MM.1S (cell line): ENCODE measurements at regions not wholly inside any gene's neighbourhood (a gene's known extent, or its start where the extent isn't known, plus 50 kb on each side); places are given as distances from the start of the nearest gene placed in this dataset.

ENCODE experiments used
- DNase-seq: peaks from one replicate; pipeline ENCODE4 v3.0.0-alpha.2; 2015
- H2AFZ ChIP-seq: fragments of 300-600 bp; sonication (generic); 2 replicates; pipeline ENCODE4 v1.6.0; 2016; ENCODE audit warnings: antibody characterized with exemption, low read length
- H3F3A ChIP-seq: fragments of 300-600 bp; sonication (generic); 2 replicates; pipeline ENCODE4 v1.6.1; 2016; ENCODE audit warnings: mild to moderate bottlenecking, antibody characterized with exemption, low read length, moderate library complexity, mixed read lengths; ENCODE audit not compliant: insufficient read depth
- H3K27ac ChIP-seq: fragments of 300-600 bp; sonication (generic); 2 replicates; pipeline ENCODE4 v1.5.1; 2016; ENCODE audit warnings: mild to moderate bottlenecking, low read length
- H3K27me3 ChIP-seq: fragments of 300-600 bp; sonication (generic); replicated peaks from 2 replicates; pipeline ENCODE4 v1.6.0; 2016; ENCODE audit warnings: low read length; ENCODE audit not compliant: insufficient read depth
- H3K36me3 ChIP-seq: fragments of 300-600 bp; sonication (generic); replicated peaks from 2 replicates; pipeline ENCODE4 v1.6.1; 2016; ENCODE audit warnings: mild to moderate bottlenecking, low read length, mixed read lengths; ENCODE audit not compliant: insufficient read depth
- H3K4me1 ChIP-seq: fragments of 300-600 bp; sonication (generic); 2 replicates; pipeline ENCODE4 v1.6.1; 2016; ENCODE audit warnings: low read length, mixed read lengths
- H3K4me2 ChIP-seq: fragments of 300-600 bp; sonication (generic); 2 replicates; pipeline ENCODE4 v1.6.0; 2016; ENCODE audit warnings: low read depth, low read length
- H3K4me3 ChIP-seq: fragments of 300-600 bp; sonication (generic); 2 replicates; pipeline ENCODE4 v1.5.1; 2016; ENCODE audit warnings: low read length, mixed read lengths
- H3K79me2 ChIP-seq: fragments of 300-600 bp; sonication (generic); 2 replicates; pipeline ENCODE4 v1.6.1; 2016; ENCODE audit warnings: mixed run types, low read length, mixed read lengths
- H3K9ac ChIP-seq: fragments of 300-600 bp; sonication (generic); 2 replicates; pipeline ENCODE4 v1.6.1; 2016; ENCODE audit warnings: low read length, mixed read lengths
- H3K9me2 ChIP-seq: fragments of 300-600 bp; sonication (generic); replicated peaks from 2 replicates; pipeline ENCODE4 v1.6.1; 2016; ENCODE audit warnings: mild to moderate bottlenecking, low read length, mixed read lengths; ENCODE audit not compliant: insufficient read depth
- H3K9me3 ChIP-seq: fragments of 300-600 bp; sonication (generic); replicated peaks from 2 replicates; pipeline ENCODE4 v1.6.1; 2016; ENCODE audit warnings: mild to moderate bottlenecking, low read length, mixed read lengths; ENCODE audit not compliant: insufficient read depth
- H4K20me1 ChIP-seq: fragments of 300-600 bp; sonication (generic); 2 replicates; pipeline ENCODE4 v1.6.1; 2016; ENCODE audit warnings: mild to moderate bottlenecking, low read length, moderate library complexity, mixed read lengths; ENCODE audit not compliant: insufficient read depth
- CTCF ChIP-seq: fragments of 300-600 bp; sonication (generic); IDR thresholded peaks from 2 replicates; pipeline ENCODE4 v1.5.1; 2016; ENCODE audit warnings: antibody characterized with exemption, low read length, mixed read lengths
- EZH2 ChIP-seq: fragments of 300-600 bp; sonication (generic); optimal IDR thresholded peaks from 2 replicates; pipeline ENCODE3; 2017; ENCODE audit warnings: low read depth, mild to moderate bottlenecking, antibody characterized with exemption, low read length, mixed read lengths
- EZH2phosphoT487 ChIP-seq: fragments of 300-600 bp; sonication (generic); IDR thresholded peaks from 2 replicates; pipeline ENCODE4 v1.6.1; 2018; ENCODE audit warnings: antibody characterized with exemption, low read length

GRCh38 chr12:64938179-64938578 is 113.7 kb downstream of the TBC1D30 start:
- no peaks in the 10 kb centered on the region for H4K20me1 ChIP-seq
- H3K4me1 ChIP-seq, result no peaks in the 10 kb centered on the region
- H3K9me2 ChIP-seq, result no peaks in the 10 kb centered on the region
- H3F3A ChIP-seq, result no peaks in the 10 kb centered on the region
- no peak overlapping the region for H3K4me2 ChIP-seq
- H2AFZ ChIP-seq, result no peak overlapping the region
- no peak overlapping the region for H3K27ac ChIP-seq
- no peaks in the 10 kb centered on the region for H3K27me3 ChIP-seq
- no peak for DNase-seq
- H3K9ac ChIP-seq, result no peak overlapping the region
- no peak overlapping the region for H3K4me3 ChIP-seq
- no peaks in the 10 kb centered on the region for H3K9me3 ChIP-seq
- H3K79me2 ChIP-seq, result no peaks in the 10 kb centered on the region
- H3K36me3 ChIP-seq, result no peaks in the 10 kb centered on the region
- TF ChIP-seq CTCF (no peak), EZH2 (no peak), EZH2phosphoT487 (no peak)

- Histone ChIP-seq H3K9ac (no peak overlapping the region), H3K4me3 (no peak overlapping the region), H3K4me2 (no peak overlapping the region), H3K27ac (no peak overlapping the region), H4K20me1 (no peaks in the 10 kb centered on the region), H3F3A (no peaks in the 10 kb centered on the region), H3K4me1 (no peaks in the 10 kb centered on the region), H3K79me2 (no peaks in the 10 kb centered on the region), H2AFZ (no peak overlapping the region), H3K9me3 (no peaks in the 10 kb centered on the region), H3K9me2 (no peaks in the 10 kb centered on the region), H3K36me3 (no peaks in the 10 kb centered on the region), H3K27me3 (no peaks in the 10 kb centered on the region)
- no peak for TF ChIP-seq EZH2phosphoT487
- TF ChIP-seq CTCF, result no peak
- TF ChIP-seq EZH2, result no peak
- no peak for DNase-seq
Observed at GRCh38 chr12:64943686-64944085, 119.2 kb downstream of the TBC1D30 start.

GRCh38 chr12:64944966-64945365 is 120.5 kb downstream of the TBC1D30 start:
- H3K4me2 ChIP-seq, result no peak overlapping the region
- no peak overlapping the region for H3K27ac ChIP-seq
- TF ChIP-seq CTCF (no peak), EZH2 (no peak), EZH2phosphoT487 (no peak)

More at GRCh38 chr12:64944966-64945365, 120.5 kb downstream of the TBC1D30 start:
- Histone ChIP-seq H4K20me1 (no peaks in the 10 kb centered on the region), H3K79me2 (no peaks in the 10 kb centered on the region), H3F3A (no peaks in the 10 kb centered on the region), H2AFZ (no peak overlapping the region), H3K4me3 (no peak overlapping the region), H3K4me1 (no peaks in the 10 kb centered on the region), H3K9me3 (no peaks in the 10 kb centered on the region), H3K27me3 (no peaks in the 10 kb centered on the region), H3K9ac (no peak overlapping the region), H3K9me2 (no peaks in the 10 kb centered on the region), H3K36me3 (no peaks in the 10 kb centered on the region)
- DNase-seq, result no peak
